ENCODE measurements at regions not wholly inside any gene's neighbourhood (a gene's known extent, or its start where the extent isn't known, plus 50 kb on each side); places are given as distances from the start of the nearest gene placed in this dataset.
A peak's percentile ranks its signal among the peaks of the same experiment; 100 is the strongest.

DNA sequence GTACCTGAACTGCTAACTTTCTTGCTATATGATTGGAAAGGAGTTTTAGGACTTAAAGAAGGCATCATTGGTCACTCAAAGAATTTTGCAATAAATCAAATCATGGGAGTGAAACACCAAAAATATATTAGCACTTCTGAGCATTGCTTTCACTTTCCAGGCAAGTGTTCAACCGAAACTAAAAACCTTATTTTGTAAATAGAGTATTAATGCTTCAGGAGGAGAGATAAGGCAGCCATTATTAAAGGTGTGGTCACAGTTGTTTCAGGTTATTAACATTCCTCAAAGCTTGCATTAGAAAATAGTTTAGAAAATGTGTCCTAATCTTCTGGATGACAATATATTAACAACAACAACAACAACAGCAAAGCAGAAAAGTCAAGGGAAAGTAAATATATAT is 92.3 kb upstream of the TLL1 start:
- TF ChIP-seq EZH2 (IDR thresholded peaks at IDR 0.05; ENCODE audit: low read length): no peak
- Histone ChIP-seq H3K36me3 (ENCODE audit: control insufficient read depth in 2 of 2, extremely low read depth in 1 of 2, insufficient read depth in 2 of 2, low read length in 2 of 2) (no peaks in the 10 kb centered on the region), H2AFZ (ENCODE audit: control insufficient read depth, low read length) (peak overlapping the region; percentile 19), H3K9me1 (ENCODE audit: control insufficient read depth, extremely low read depth, insufficient read depth, low read length) (no peaks in the 10 kb centered on the region), H3K27ac (ENCODE audit: control insufficient read depth, insufficient read depth, low read length) (no peak overlapping the region), H3K9ac (ENCODE audit: control insufficient read depth, extremely low read depth, insufficient read depth, low read length) (no peak overlapping the region), H3K27me3 (ENCODE audit: control insufficient read depth, extremely low read depth, insufficient read depth, low read length) (no peaks in the 10 kb centered on the region), H3K4me1 (ENCODE audit: control insufficient read depth, extremely low read depth, insufficient read depth, low read length) (no peaks in the 10 kb centered on the region), H3K79me2 (ENCODE audit: control insufficient read depth, insufficient read depth, low read length) (no peaks in the 10 kb centered on the region), H3K4me2 (ENCODE audit: control insufficient read depth, extremely low read depth, insufficient read depth, low read depth, low read length) (no peak overlapping the region), H3K9me3 (ENCODE audit: control insufficient read depth, low read depth, low read length) (no peaks in the 10 kb centered on the region), H3K4me3 (ENCODE audit: control insufficient read depth in 2 of 3, extremely low read depth in 1 of 3, insufficient read depth in 2 of 3, low read depth in 1 of 3, low read length in 3 of 3) (no peak overlapping the region), H4K20me1 (ENCODE audit: control insufficient read depth, extremely low read depth, insufficient read depth, low read length) (no peaks in the 10 kb centered on the region)
- dilution Hi-C loops (cut with MboI; ENCODE audit: extremely low pct_ligation_motif_present, low sequenced_read_pairs): no loop called here
- FAIRE-seq (no peak), DNase-seq (ENCODE audit: low read depth, low spot score) (no peak)

- H4K20me1 ChIP-seq (ENCODE audit: control insufficient read depth, extremely low read depth, insufficient read depth, low read length): no peaks in the 10 kb centered on the region
- TF ChIP-seq EZH2 (IDR thresholded peaks at IDR 0.05; ENCODE audit: low read length) (no peak), CTCF (optimal IDR thresholded peaks at IDR 0.05 in 1 of 3, IDR thresholded peaks at IDR 0.05 in 1 of 3, conservative IDR thresholded peaks at IDR 0.05 in 1 of 3; ENCODE audit: extremely low read depth in 1 of 3, insufficient read depth in 2 of 3, low read length in 3 of 3) (no peak)
- no peaks in the 10 kb centered on the region for H3K9me1 ChIP-seq (ENCODE audit: control insufficient read depth, extremely low read depth, insufficient read depth, low read length)
Measured at GRCh38 chr4:165782623-165783022, 90.4 kb upstream of the TLL1 start.

GRCh38 chr4:165783626-165784025 is 89.4 kb upstream of the TLL1 start:
- dilution Hi-C loops (cut with MboI; ENCODE audit: extremely low pct_ligation_motif_present, low sequenced_read_pairs): no loop called here
- H3K4me3 ChIP-seq (ENCODE audit: control insufficient read depth in 2 of 3, extremely low read depth in 1 of 3, insufficient read depth in 2 of 3, low read depth in 1 of 3, low read length in 3 of 3): no peak overlapping the region
- FAIRE-seq (no peak), DNase-seq (ENCODE audit: low read depth, low spot score) (no peak)
- H3K9me3 ChIP-seq (ENCODE audit: control insufficient read depth, low read depth, low read length): no peaks in the 10 kb centered on the region
- no peaks in the 10 kb centered on the region for H3K36me3 ChIP-seq (ENCODE audit: control insufficient read depth in 2 of 2, extremely low read depth in 1 of 2, insufficient read depth in 2 of 2, low read length in 2 of 2)
- no peak for TF ChIP-seq EZH2 (IDR thresholded peaks at IDR 0.05; ENCODE audit: low read length)
- TF ChIP-seq CTCF (optimal IDR thresholded peaks at IDR 0.05 in 1 of 3, IDR thresholded peaks at IDR 0.05 in 1 of 3, conservative IDR thresholded peaks at IDR 0.05 in 1 of 3; ENCODE audit: extremely low read depth in 1 of 3, insufficient read depth in 2 of 3, low read length in 3 of 3): no peak
- no peaks in the 10 kb centered on the region for H3K4me1 ChIP-seq (ENCODE audit: control insufficient read depth, extremely low read depth, insufficient read depth, low read length)
- H3K27ac ChIP-seq (ENCODE audit: control insufficient read depth, insufficient read depth, low read length): no peak overlapping the region
- no peak overlapping the region for H3K4me2 ChIP-seq (ENCODE audit: control insufficient read depth, extremely low read depth, insufficient read depth, low read depth, low read length)
- no peaks in the 10 kb centered on the region for H3K27me3 ChIP-seq (ENCODE audit: control insufficient read depth, extremely low read depth, insufficient read depth, low read length)
- H3K79me2 ChIP-seq (ENCODE audit: control insufficient read depth, insufficient read depth, low read length): no peaks in the 10 kb centered on the region
- no peak overlapping the region for H2AFZ ChIP-seq (ENCODE audit: control insufficient read depth, low read length)
- no peaks in the 10 kb centered on the region for H3K9me1 ChIP-seq (ENCODE audit: control insufficient read depth, extremely low read depth, insufficient read depth, low read length)
- no peak overlapping the region for H3K9ac ChIP-seq (ENCODE audit: control insufficient read depth, extremely low read depth, insufficient read depth, low read length)
- H4K20me1 ChIP-seq (ENCODE audit: control insufficient read depth, extremely low read depth, insufficient read depth, low read length): no peaks in the 10 kb centered on the region

More at GRCh38 chr4:165782623-165783022, 90.4 kb upstream of the TLL1 start:
- no peaks in the 10 kb centered on the region for H3K36me3 ChIP-seq (ENCODE audit: control insufficient read depth in 2 of 2, extremely low read depth in 1 of 2, insufficient read depth in 2 of 2, low read length in 2 of 2)
- no peaks in the 10 kb centered on the region for H3K9me3 ChIP-seq (ENCODE audit: control insufficient read depth, low read depth, low read length)
- no peak overlapping the region for H3K27ac ChIP-seq (ENCODE audit: control insufficient read depth, insufficient read depth, low read length)
- no peak overlapping the region for H3K9ac ChIP-seq (ENCODE audit: control insufficient read depth, extremely low read depth, insufficient read depth, low read length)
- H2AFZ ChIP-seq (ENCODE audit: control insufficient read depth, low read length): no peak overlapping the region
- no peak overlapping the region for H3K4me2 ChIP-seq (ENCODE audit: control insufficient read depth, extremely low read depth, insufficient read depth, low read depth, low read length)
- dilution Hi-C loops (cut with MboI; ENCODE audit: extremely low pct_ligation_motif_present, low sequenced_read_pairs): no loop called here
- no peak overlapping the region for H3K4me3 ChIP-seq (ENCODE audit: control insufficient read depth in 2 of 3, extremely low read depth in 1 of 3, insufficient read depth in 2 of 3, low read depth in 1 of 3, low read length in 3 of 3)
- DNase-seq (ENCODE audit: low read depth, low spot score): no peak
- H3K79me2 ChIP-seq (ENCODE audit: control insufficient read depth, insufficient read depth, low read length): no peaks in the 10 kb centered on the region
- no peaks in the 10 kb centered on the region for H3K27me3 ChIP-seq (ENCODE audit: control insufficient read depth, extremely low read depth, insufficient read depth, low read length)
- H3K4me1 ChIP-seq (ENCODE audit: control insufficient read depth, extremely low read depth, insufficient read depth, low read length): no peaks in the 10 kb centered on the region
- no peak for FAIRE-seq
